Nucleus accumbens (tissue), 56 donors: ENCODE measurements at regions not wholly inside any gene's neighbourhood (a gene's known extent, or its start where the extent isn't known, plus 50 kb on each side); places are given as distances from the start of the nearest gene placed in this dataset.
"Not testable (repeated sequence)": the region's sequence is repeated elsewhere in the genome, so short reads cannot be mapped to it uniquely, and the experiment has no call there.

Experiments
- DNase-seq, 56 donors: peaks; one replicate each; lab custom pipeline; 2025; lab: John Stamatoyannopoulos, UW

- no peak for DNase-seq
Measured at GRCh38 chr9:90485028-90485427, 157.6 kb downstream of the DIRAS2 start.

- DNase-seq = peak in 15 of 56 donors; percentile 2 to 51 (median 14)
Measured at GRCh38 chr9:90489066-90489465, 153.6 kb downstream of the DIRAS2 start.

- DNase-seq = no peak
Measured at GRCh38 chr9:90499761-90500160, 142.9 kb downstream of the DIRAS2 start.

GRCh38 chr9:90502134-90502533 is 140.5 kb downstream of the DIRAS2 start:
- DNase-seq = no peak

GRCh38 chr9:90504486-90504885 is 138.1 kb downstream of the DIRAS2 start:
- DNase-seq = no peak

GRCh38 chr9:90505695-90506094 is 136.9 kb downstream of the DIRAS2 start:
- DNase-seq = no peak

GRCh38 chr9:90506402-90506801 is 136.2 kb downstream of the DIRAS2 start:
- not testable (repeated sequence) for DNase-seq

GRCh38 chr9:90507621-90508020 is 135.0 kb downstream of the DIRAS2 start:
- DNase-seq = no peak

- DNase-seq = no peak
Measured at GRCh38 chr9:90508940-90509339, 133.7 kb downstream of the DIRAS2 start.

GRCh38 chr9:90511711-90512110 is 130.9 kb downstream of the DIRAS2 start:
- no peak for DNase-seq

- no peak for DNase-seq
Measured at GRCh38 chr9:90514877-90515276, 127.7 kb downstream of the DIRAS2 start.

- peak in 1 of 56 donors; percentile 1 for DNase-seq
Measured at GRCh38 chr9:90515510-90515909, 127.1 kb downstream of the DIRAS2 start.

GRCh38 chr9:90517103-90517502 is 125.5 kb downstream of the DIRAS2 start:
- DNase-seq = no peak

GRCh38 chr9:90521811-90522570 is 120.6 kb downstream of the DIRAS2 start:
- DNase-seq = no peak

- no peak for DNase-seq
Measured at GRCh38 chr9:90523958-90524357, 118.7 kb downstream of the DIRAS2 start.

- no peak for DNase-seq
Measured at GRCh38 chr9:90526386-90526785, 116.2 kb downstream of the DIRAS2 start.

- not testable (repeated sequence) for DNase-seq
Measured at GRCh38 chr9:90536094-90536493, 106.5 kb downstream of the DIRAS2 start.

GRCh38 chr9:90538566-90538965 is 104.1 kb downstream of the DIRAS2 start:
- DNase-seq = no peak

GRCh38 chr9:90539286-90539685 is 103.3 kb downstream of the DIRAS2 start:
- no peak for DNase-seq

GRCh38 chr9:90540734-90541133 is 101.9 kb downstream of the DIRAS2 start:
- DNase-seq = no peak

- no peak for DNase-seq
Measured at GRCh38 chr9:90544488-90544887, 98.1 kb downstream of the DIRAS2 start.

GRCh38 chr9:90546200-90546599 is 96.4 kb downstream of the DIRAS2 start:
- DNase-seq = peak in 15 of 56 donors; percentile 1 to 43 (median 4)

GRCh38 chr9:90547896-90548295 is 94.7 kb downstream of the DIRAS2 start:
- no peak for DNase-seq
